Calu3 (cell line): ENCODE measurements at regions not wholly inside any gene's neighbourhood (a gene's known extent, or its start where the extent isn't known, plus 50 kb on each side); places are given as distances from the start of the nearest gene placed in this dataset.
"Not testable (repeated sequence)": the region's sequence is repeated elsewhere in the genome, so short reads cannot be mapped to it uniquely, and the experiment has no call there.

ENCODE experiments used
- BruUV-seq: library from RNA; stranded (reverse); fragments of 400-500 nt; replicated peaks from 2 replicates; lab custom pipeline; 2021; lab: Mats Ljungman, UMichigan
- CTCF ChIA-PET: fragments of 300-600 bp; sonication (Branson Sonifier 250); formaldehyde crosslinking; loops from one replicate; lab custom pipeline; 2022; ENCODE audit warnings: antibody characterized with exemption; lab: Charles Lee
- DNase-seq: peaks from one replicate; pipeline ENCODE4 v3.0.0; 2022
- H3K27ac Mint-ChIP-seq: one replicate; pipeline ENCODE4 v1.8.0; 2022; ENCODE audit warnings: mixed read lengths; ENCODE audit not compliant: unreplicated experiment
- H3K27me3 Mint-ChIP-seq: one replicate; pipeline ENCODE4 v1.8.0; 2022; ENCODE audit warnings: mixed read lengths; ENCODE audit not compliant: unreplicated experiment
- H3K36me3 Mint-ChIP-seq: one replicate; pipeline ENCODE4 v1.8.0; 2022; ENCODE audit warnings: mild to moderate bottlenecking, moderate library complexity, mixed read lengths; ENCODE audit not compliant: insufficient read depth, unreplicated experiment
- H3K4me1 Mint-ChIP-seq: one replicate; pipeline ENCODE4 v1.8.0; 2022; ENCODE audit warnings: mild to moderate bottlenecking, low read depth, mixed read lengths; ENCODE audit not compliant: unreplicated experiment
- H3K4me3 Mint-ChIP-seq: one replicate; pipeline ENCODE4 v1.8.0; 2022; ENCODE audit warnings: mild to moderate bottlenecking, low read depth, moderate library complexity, mixed read lengths; ENCODE audit not compliant: unreplicated experiment
- H3K9me3 Mint-ChIP-seq: one replicate; pipeline ENCODE4 v1.8.0; 2022; ENCODE audit warnings: low read depth, mixed read lengths; ENCODE audit not compliant: unreplicated experiment
- intact Hi-C: fragments of 100-400 bp; cut with micrococcal nuclease; formaldehyde crosslinking; loops from one replicate; pipeline ENCODE4 v1.10.0; 2022; ENCODE audit not compliant: unreplicated experiment
- TF ChIP-seq, protein P1 (sequence below): fragments of 200-600 bp; IDR thresholded peaks from one replicate; pipeline ENCODE4 v1.8.0; 2022; ENCODE audit warnings: antibody characterized with exemption; ENCODE audit not compliant: unreplicated experiment

GRCh38 chr9:75455444-75455921 lies 367.2 kb downstream of the OSTF1 start:
- Mint-ChIP-seq H3K9me3 (no peaks in the 10 kb centered on the region), H3K27ac (no peak overlapping the region), H3K4me1 (no peaks in the 10 kb centered on the region), H3K4me3 (no peak overlapping the region), H3K36me3 (no peaks in the 10 kb centered on the region), H3K27me3 (peaks cover 41% of the 10 kb centered on the region)
- TF ChIP-seq, protein P1, sequence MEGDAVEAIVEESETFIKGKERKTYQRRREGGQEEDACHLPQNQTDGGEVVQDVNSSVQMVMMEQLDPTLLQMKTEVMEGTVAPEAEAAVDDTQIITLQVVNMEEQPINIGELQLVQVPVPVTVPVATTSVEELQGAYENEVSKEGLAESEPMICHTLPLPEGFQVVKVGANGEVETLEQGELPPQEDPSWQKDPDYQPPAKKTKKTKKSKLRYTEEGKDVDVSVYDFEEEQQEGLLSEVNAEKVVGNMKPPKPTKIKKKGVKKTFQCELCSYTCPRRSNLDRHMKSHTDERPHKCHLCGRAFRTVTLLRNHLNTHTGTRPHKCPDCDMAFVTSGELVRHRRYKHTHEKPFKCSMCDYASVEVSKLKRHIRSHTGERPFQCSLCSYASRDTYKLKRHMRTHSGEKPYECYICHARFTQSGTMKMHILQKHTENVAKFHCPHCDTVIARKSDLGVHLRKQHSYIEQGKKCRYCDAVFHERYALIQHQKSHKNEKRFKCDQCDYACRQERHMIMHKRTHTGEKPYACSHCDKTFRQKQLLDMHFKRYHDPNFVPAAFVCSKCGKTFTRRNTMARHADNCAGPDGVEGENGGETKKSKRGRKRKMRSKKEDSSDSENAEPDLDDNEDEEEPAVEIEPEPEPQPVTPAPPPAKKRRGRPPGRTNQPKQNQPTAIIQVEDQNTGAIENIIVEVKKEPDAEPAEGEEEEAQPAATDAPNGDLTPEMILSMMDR = no peak
- intact Hi-C loops = no loop called here
- no peak for DNase-seq
- CTCF ChIA-PET = no interaction called here
- no TSS peak for BruUV-seq

GRCh38 chr9:75456698-75457097 lies 368.4 kb downstream of the OSTF1 start:
- intact Hi-C loops = no loop called here
- no TSS peak for BruUV-seq
- Mint-ChIP-seq H3K27me3 (peaks cover 29% of the 10 kb centered on the region), H3K36me3 (no peaks in the 10 kb centered on the region), H3K4me3 (no peak overlapping the region), H3K9me3 (no peaks in the 10 kb centered on the region), H3K27ac (no peak overlapping the region), H3K4me1 (no peaks in the 10 kb centered on the region)
- TF ChIP-seq, protein P1 = no peak
- no peak for DNase-seq
- CTCF ChIA-PET = no interaction called here

- Mint-ChIP-seq H3K4me3 (no peak overlapping the region), H3K9me3 (no peaks in the 10 kb centered on the region), H3K27ac (no peak overlapping the region), H3K36me3 (no peaks in the 10 kb centered on the region), H3K27me3 (peaks cover 29% of the 10 kb centered on the region), H3K4me1 (no peaks in the 10 kb centered on the region)
- CTCF ChIA-PET = no interaction called here
- DNase-seq = no peak
- intact Hi-C loops = no loop called here
- TF ChIP-seq, protein P1 = no peak
- BruUV-seq = no TSS peak
These were observed 369.2 kb downstream of the OSTF1 start for GRCh38 chr9:75457474-75458011.

DNA sequence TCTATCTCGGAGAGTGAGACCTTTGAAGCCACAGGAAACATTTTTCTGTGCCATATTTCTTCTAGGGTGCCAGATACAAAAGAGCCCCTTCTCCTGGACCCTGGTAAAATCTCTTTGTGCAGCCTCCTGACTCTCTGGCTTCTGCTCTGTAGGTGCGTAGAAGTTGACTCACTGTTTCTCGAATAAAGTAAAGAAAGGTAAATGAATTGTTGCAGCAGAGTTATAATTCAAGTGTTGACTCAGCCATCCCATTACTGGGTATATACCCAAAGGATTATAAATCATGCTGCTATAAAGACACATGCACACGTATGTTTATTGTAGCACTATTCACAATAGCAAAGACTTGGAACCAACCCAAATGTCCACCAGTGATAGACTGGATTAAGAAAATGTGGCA lies 371.0 kb downstream of the OSTF1 start:
- intact Hi-C loops, H3K4me1 Mint-ChIP-seq, H3K36me3 Mint-ChIP-seq, H3K9me3 Mint-ChIP-seq, DNase-seq, H3K27ac Mint-ChIP-seq, BruUV-seq, CTCF ChIA-PET, H3K4me3 Mint-ChIP-seq: not testable (repeated sequence)
- peaks cover 12% of the 10 kb centered on the region for H3K27me3 Mint-ChIP-seq

- BruUV-seq = no TSS peak
- no peaks in the 10 kb centered on the region for H3K36me3 Mint-ChIP-seq
- intact Hi-C loops = no loop called here
- H3K9me3 Mint-ChIP-seq = no peaks in the 10 kb centered on the region
- CTCF ChIA-PET = no interaction called here
- no peaks in the 10 kb centered on the region for H3K4me1 Mint-ChIP-seq
- no peak overlapping the region for H3K4me3 Mint-ChIP-seq
- no peaks in the 10 kb centered on the region for H3K27me3 Mint-ChIP-seq
- H3K27ac Mint-ChIP-seq = no peak overlapping the region
- DNase-seq = no peak
- TF ChIP-seq, protein P1 = no peak
These were observed 372.9 kb downstream of the OSTF1 start for GRCh38 chr9:75461183-75461582.
